Mesenchymal stem cell (in vitro differentiated cells and primary cell): ENCODE measurements at regions not wholly inside any gene's neighbourhood (a gene's known extent, or its start where the extent isn't known, plus 50 kb on each side); places are given as distances from the start of the nearest gene placed in this dataset.

Experiments used
- DNase-seq: peaks from one replicate; pipeline ENCODE4 v3.0.0-alpha.2; 2013
- H2AFZ ChIP-seq: one replicate; pipeline ENCODE4 v1.6.1; 2013; ENCODE audit warnings: low read depth, mild to moderate bottlenecking, control low read depth, inconsistent platforms, low read length, moderate library complexity
- H2AK5ac ChIP-seq: 2 replicates; pipeline ENCODE4 v1.6.1; 2013; ENCODE audit warnings: low read length, moderate library complexity, mild to moderate bottlenecking, inconsistent platforms; ENCODE audit not compliant: severe bottlenecking
- H2BK120ac ChIP-seq: one replicate; pipeline ENCODE4 v1.6.1; 2013; ENCODE audit warnings: low read depth, mild to moderate bottlenecking, inconsistent platforms, low read length, moderate library complexity
- H2BK12ac ChIP-seq, 2 experiments: one replicate each; pipeline ENCODE4 v1.6.1; 2013; ENCODE audit warnings: inconsistent platforms in 2 of 2, low read length in 2 of 2, mild to moderate bottlenecking in 2 of 2, moderate library complexity in 2 of 2, control low read depth in 1 of 2
- H2BK15ac ChIP-seq: one replicate; pipeline ENCODE4 v1.6.1; 2013; ENCODE audit warnings: mild to moderate bottlenecking, low read depth, inconsistent platforms; ENCODE audit not compliant: poor library complexity, severe bottlenecking
- H2BK5ac ChIP-seq: 2 replicates; pipeline ENCODE4 v1.6.1; 2013; ENCODE audit warnings: low read depth, mild to moderate bottlenecking, low read length, control low read depth, inconsistent platforms; ENCODE audit not compliant: poor library complexity, severe bottlenecking
- H3K14ac ChIP-seq, 2 experiments: one replicate each; pipeline ENCODE4 v1.6.1; 2013; ENCODE audit warnings: inconsistent platforms in 2 of 2, low read length in 2 of 2, control low read depth in 1 of 2, mild to moderate bottlenecking in 1 of 2, moderate library complexity in 1 of 2
- H3K18ac ChIP-seq, 2 experiments: one replicate each; pipeline ENCODE4 v1.6.1; 2013; ENCODE audit warnings: inconsistent platforms in 2 of 2, low read length in 2 of 2, control low read depth in 1 of 2, low read depth in 1 of 2, mild to moderate bottlenecking in 1 of 2
- H3K23ac ChIP-seq, 2 experiments: one replicate each; pipeline ENCODE4 v1.6.1; 2013; ENCODE audit warnings: inconsistent platforms in 2 of 2, low read length in 2 of 2, mild to moderate bottlenecking in 2 of 2, moderate library complexity in 2 of 2, control low read depth in 1 of 2
- H3K27ac ChIP-seq: 2 replicates; pipeline ENCODE4 v1.5.1; 2013; ENCODE audit warnings: mild to moderate bottlenecking, moderate library complexity, low read length, control low read depth, inconsistent platforms; ENCODE audit not compliant: poor library complexity, severe bottlenecking
- H3K27me3 ChIP-seq, 2 experiments: 2 replicates each; pipeline versions ENCODE4 v1.6.1 to v1.7.0; 2013; ENCODE audit warnings: low read length in 2 of 2, mild to moderate bottlenecking in 2 of 2, moderate library complexity in 2 of 2, control low read depth in 1 of 2, inconsistent platforms in 1 of 2; ENCODE audit not compliant: control insufficient read depth in 1 of 2, insufficient read depth in 1 of 2
- H3K36me3 ChIP-seq, 2 experiments: 2 replicates each; pipeline versions ENCODE4 v1.6.1 to v1.7.0; 2013; ENCODE audit warnings: low read length in 2 of 2, control low read depth in 1 of 2, inconsistent platforms in 1 of 2, low read depth in 1 of 2, mild to moderate bottlenecking in 1 of 2; ENCODE audit not compliant: insufficient read depth in 2 of 2, control insufficient read depth in 1 of 2
- H3K4ac ChIP-seq, 2 experiments: one replicate each; pipeline ENCODE4 v1.6.1; 2013; ENCODE audit warnings: inconsistent platforms in 2 of 2, low read length in 2 of 2, mild to moderate bottlenecking in 2 of 2, moderate library complexity in 2 of 2, control low read depth in 1 of 2, low read depth in 1 of 2
- H3K4me1 ChIP-seq: 2 replicates; pipeline ENCODE4 v1.6.1; 2013; ENCODE audit warnings: low read depth, low read length, control low read depth; ENCODE audit not compliant: control insufficient read depth, insufficient read depth
- H3K4me2 ChIP-seq: 2 replicates; pipeline ENCODE4 v1.6.1; 2013; ENCODE audit warnings: low read length, mild to moderate bottlenecking, inconsistent platforms; ENCODE audit not compliant: poor library complexity, severe bottlenecking
- H3K4me3 ChIP-seq, 2 experiments: 2 replicates each; pipeline versions ENCODE4 v1.5.1 to v1.7.0; 2013; ENCODE audit warnings: low read length in 2 of 2, mild to moderate bottlenecking in 2 of 2, control low read depth in 1 of 2, low read depth in 1 of 2; ENCODE audit not compliant: insufficient read depth in 1 of 2
- H3K79me1 ChIP-seq: replicated peaks from 2 replicates; pipeline ENCODE4 v1.6.1; 2013; ENCODE audit warnings: mild to moderate bottlenecking, control low read depth, low read length, inconsistent platforms; ENCODE audit not compliant: poor library complexity, severe bottlenecking
- H3K9ac ChIP-seq: 2 replicates; pipeline ENCODE4 v1.7.0; 2013; ENCODE audit warnings: mild to moderate bottlenecking, low read length, moderate library complexity
- H3K9me3 ChIP-seq: 2 replicates; pipeline ENCODE4 v1.7.0; 2013; ENCODE audit warnings: mild to moderate bottlenecking, low read length; ENCODE audit not compliant: control insufficient read depth
- H4K8ac ChIP-seq: one replicate; pipeline ENCODE4 v1.6.1; 2013; ENCODE audit warnings: inconsistent platforms, mild to moderate bottlenecking, low read length, moderate library complexity
- H4K91ac ChIP-seq: one replicate; pipeline ENCODE4 v1.6.1; 2013; ENCODE audit warnings: mild to moderate bottlenecking, low read length, inconsistent platforms
- WGBS: methylation state at CpG from one replicate; pipeline ENCODE4 v1.1.7; 2013; ENCODE audit warnings: mixed read lengths; 5-methylcytosine and 5-hydroxymethylcytosine counted together

GRCh38 chr12:83691730-83692129, 1005.0 kb downstream of the TMTC2 start:
- H2BK15ac ChIP-seq: no peak overlapping the region
- H3K27me3 ChIP-seq: no peaks in the 10 kb centered on the region
- H3K36me3 ChIP-seq: no peaks in the 10 kb centered on the region
- no peak overlapping the region for H2AFZ ChIP-seq
- H3K4me1 ChIP-seq: no peaks in the 10 kb centered on the region
- no peak overlapping the region for H4K91ac ChIP-seq
- peaks cover 10% of the 10 kb centered on the region for H3K9me3 ChIP-seq
- no peak overlapping the region for H2BK12ac ChIP-seq
- no peak overlapping the region for H3K4me3 ChIP-seq
- H3K18ac ChIP-seq: no peak overlapping the region
- H2BK120ac ChIP-seq: no peak overlapping the region
- no peak overlapping the region for H3K14ac ChIP-seq
- H2AK5ac ChIP-seq: no peak overlapping the region
- no peak overlapping the region for H3K23ac ChIP-seq
- H3K27ac ChIP-seq: no peak overlapping the region
- no peak overlapping the region for H3K9ac ChIP-seq
- H3K79me1 ChIP-seq: no peaks in the 10 kb centered on the region
- H2BK5ac ChIP-seq: no peak overlapping the region
- H4K8ac ChIP-seq: no peak overlapping the region
- no peak overlapping the region for H3K4ac ChIP-seq
- no peak for DNase-seq
- no peak overlapping the region for H3K4me2 ChIP-seq

- WGBS: 61% methylated on average over 1 of the region's 1 CpG
- Histone ChIP-seq H3K4me3 (no peak overlapping the region), H3K14ac (no peak overlapping the region), H2AK5ac (no peak overlapping the region), H4K91ac (no peak overlapping the region), H3K27me3 (no peaks in the 10 kb centered on the region), H3K18ac (no peak overlapping the region), H4K8ac (no peak overlapping the region), H3K23ac (no peak overlapping the region), H3K9me3 (peaks cover 10% of the 10 kb centered on the region), H2BK120ac (no peak overlapping the region), H2BK15ac (no peak overlapping the region), H3K4ac (no peak overlapping the region), H2AFZ (no peak overlapping the region), H3K9ac (no peak overlapping the region), H2BK12ac (no peak overlapping the region), H3K36me3 (no peaks in the 10 kb centered on the region), H2BK5ac (no peak overlapping the region), H3K4me2 (no peak overlapping the region), H3K79me1 (no peaks in the 10 kb centered on the region), H3K4me1 (no peaks in the 10 kb centered on the region), H3K27ac (no peak overlapping the region)
- no peak for DNase-seq
These were observed 1003.8 kb downstream of the TMTC2 start for GRCh38 chr12:83690465-83690864.

- H3K4me2 ChIP-seq: no peak overlapping the region
- no peak overlapping the region for H2BK15ac ChIP-seq
- H3K4me1 ChIP-seq: no peaks in the 10 kb centered on the region
- H4K91ac ChIP-seq: no peak overlapping the region
- no peak overlapping the region for H3K4me3 ChIP-seq
- no peak overlapping the region for H2AFZ ChIP-seq
- H3K27ac ChIP-seq: no peak overlapping the region
- no peak overlapping the region for H2BK120ac ChIP-seq
- H3K23ac ChIP-seq: no peak overlapping the region
- no peaks in the 10 kb centered on the region for H3K79me1 ChIP-seq
- H2BK5ac ChIP-seq: no peak overlapping the region
- H3K36me3 ChIP-seq: no peaks in the 10 kb centered on the region
- no peaks in the 10 kb centered on the region for H3K27me3 ChIP-seq
- H3K18ac ChIP-seq: no peak overlapping the region
- WGBS: 100% methylated on average over 2 of the region's 2 CpGs
- H4K8ac ChIP-seq: no peak overlapping the region
- H2AK5ac ChIP-seq: no peak overlapping the region
- no peak overlapping the region for H3K14ac ChIP-seq
- H3K9ac ChIP-seq: no peak overlapping the region
- no peak overlapping the region for H3K4ac ChIP-seq
- H2BK12ac ChIP-seq: no peak overlapping the region
- no peak for DNase-seq
- H3K9me3 ChIP-seq: peaks cover 10% of the 10 kb centered on the region
These were observed 1002.6 kb downstream of the TMTC2 start for GRCh38 chr12:83689333-83689732.

- H4K91ac ChIP-seq: no peak overlapping the region
- no peak overlapping the region for H2BK12ac ChIP-seq
- H3K36me3 ChIP-seq: no peaks in the 10 kb centered on the region
- no peak overlapping the region for H3K18ac ChIP-seq
- H3K27me3 ChIP-seq: no peaks in the 10 kb centered on the region
- H2BK5ac ChIP-seq: no peak overlapping the region
- no peak overlapping the region for H2AFZ ChIP-seq
- no peaks in the 10 kb centered on the region for H3K9me3 ChIP-seq
- no peak overlapping the region for H2BK120ac ChIP-seq
- no peak overlapping the region for H3K14ac ChIP-seq
- no peak overlapping the region for H2BK15ac ChIP-seq
- H3K4me2 ChIP-seq: no peak overlapping the region
- H2AK5ac ChIP-seq: no peak overlapping the region
- H3K4me1 ChIP-seq: no peaks in the 10 kb centered on the region
- no peaks in the 10 kb centered on the region for H3K79me1 ChIP-seq
- H3K4ac ChIP-seq: no peak overlapping the region
- no peak overlapping the region for H3K27ac ChIP-seq
- H3K9ac ChIP-seq: no peak overlapping the region
- 99% methylated on average over 5 of the region's 5 CpGs for WGBS
- no peak overlapping the region for H3K23ac ChIP-seq
- H4K8ac ChIP-seq: no peak overlapping the region
- no peak for DNase-seq
- H3K4me3 ChIP-seq: no peak overlapping the region
These were observed 990.1 kb downstream of the TMTC2 start for GRCh38 chr12:83676781-83677295.
